ENCODE measurements at regions not wholly inside any gene's neighbourhood (a gene's known extent, or its start where the extent isn't known, plus 50 kb on each side); places are given as distances from the start of the nearest gene placed in this dataset.
A peak's percentile ranks its signal among the peaks of the same experiment; 100 is the strongest.

DNA sequence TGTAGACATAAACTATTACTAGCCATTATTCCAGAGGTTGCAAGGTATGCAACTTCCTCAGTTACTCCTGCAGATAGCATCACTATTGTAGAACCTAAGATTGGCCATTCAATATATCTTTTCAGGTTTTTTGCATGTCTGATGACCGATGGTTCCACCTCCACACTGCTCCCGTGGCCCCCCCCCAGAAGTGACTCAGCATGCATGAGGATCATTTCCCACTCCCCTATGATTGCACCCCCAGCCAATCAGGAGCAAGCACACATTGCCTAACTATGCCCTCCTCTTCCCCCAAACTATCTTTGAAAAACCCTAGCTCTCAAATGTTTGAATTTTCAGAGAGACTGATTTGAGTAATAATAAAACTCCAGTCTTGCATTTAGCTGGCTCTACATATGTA is 601.4 kb upstream of the TLE4 start:
- Histone ChIP-seq H2BK5ac (ENCODE audit: low read depth, low read length) (no peak overlapping the region), H3K79me2 (ENCODE audit: control insufficient read depth in 1 of 2, insufficient read depth in 2 of 2, low read length in 2 of 2) (no peaks in the 10 kb centered on the region), H3K36me3 (ENCODE audit: control insufficient read depth in 2 of 4, insufficient read depth in 4 of 4, low read length in 3 of 4) (no peaks in the 10 kb centered on the region), H3K27ac (ENCODE audit: low read depth, low read length) (no peak overlapping the region), H3K4me1 (replicated peaks in 1 of 4; ENCODE audit: control insufficient read depth in 3 of 4, insufficient read depth in 4 of 4, low read length in 3 of 4) (peaks cover 0 to 17% (median 10%) of the 10 kb centered on the region in 4 experiments; a peak in 4 of 7 replicates), H3K23me2 (ENCODE audit: low read depth, low read length) (no peaks in the 10 kb centered on the region; the same call in 1 of the 2 replicates), H2BK20ac (ENCODE audit: low read length) (peak overlapping the region; percentile 36; the same call in 1 of the 2 replicates), H3K79me1 (ENCODE audit: low read depth, low read length) (no peaks in the 10 kb centered on the region), H2BK15ac (ENCODE audit: low read length) (no peak overlapping the region), H3K4me3 (ENCODE audit: extremely low read depth in 1 of 4, insufficient read depth in 2 of 4, low read depth in 3 of 4, low read length in 4 of 4) (no peak overlapping the region), H2BK12ac (ENCODE audit: low read depth, low read length) (no peak overlapping the region), H3K23ac (ENCODE audit: insufficient read length) (no peak overlapping the region), H3K4me2 (ENCODE audit: insufficient read depth in 1 of 2, low read depth in 2 of 2, low read length in 2 of 2) (no peak overlapping the region), H3K56ac (replicated peaks; ENCODE audit: insufficient read length, low read depth, low read length) (no peak overlapping the region), H2BK120ac (replicated peaks; ENCODE audit: low read depth, low read length) (peak overlapping the region; percentile 60), H2AK5ac (ENCODE audit: low read depth, low read length) (no peak overlapping the region), H2AFZ (ENCODE audit: low read length) (no peak overlapping the region), H4K8ac (ENCODE audit: extremely low read depth, insufficient read depth, low read length) (no peak overlapping the region), H3K9ac (replicated peaks in 1 of 4; ENCODE audit: extremely low read depth in 1 of 4, low read depth in 3 of 4, low read length in 3 of 4) (no peak overlapping the region), H3K9me3 (ENCODE audit: insufficient read depth in 2 of 2, low read depth in 1 of 2, low read length in 1 of 2) (peaks cover 0 to 5% of the 10 kb centered on the region in 2 experiments; a peak in 1 of 4 replicates), H3K14ac (ENCODE audit: insufficient read length) (no peak overlapping the region), H4K20me1 (replicated peaks in 1 of 2; ENCODE audit: control insufficient read depth in 1 of 2, insufficient read depth in 2 of 2, low read length in 2 of 2) (no peaks in the 10 kb centered on the region), H3K4ac (replicated peaks; ENCODE audit: insufficient read length, low read depth, low read length) (no peak overlapping the region), H4K5ac (ENCODE audit: insufficient read length, low read depth, low read length) (no peak overlapping the region), H3K18ac (ENCODE audit: extremely low read depth, low read length) (no peak overlapping the region), H3K27me3 (replicated peaks in 1 of 4; ENCODE audit: control insufficient read depth in 3 of 4, extremely low read depth in 1 of 4, insufficient read depth in 3 of 4, low read length in 3 of 4) (no peaks in the 10 kb centered on the region), H4K91ac (replicated peaks; ENCODE audit: insufficient read length, low read length) (no peak overlapping the region)
- ChIA-PET POLR2A (ENCODE audit: partially characterized antibody) (no interaction called here), CTCF (ENCODE audit: partially characterized antibody) (interaction anchor here (0.9 to 1.3 kb wide), 2 partner anchors 10 to 12 kb away, joined by 4 to 5 read pairs; no protein-coding TSS in a partner anchor)
- FAIRE-seq = no peak
- 47% methylated on average over 2 of the region's 2 CpGs; no CpG with 5 or more reads in 1 of the 2 experiments for WGBS, 2 experiments (ENCODE audit: extremely low coverage in 1 of 2, insufficient coverage in 1 of 2, insufficient read length in 1 of 2, insufficient replicate concordance in 2 of 2, low coverage in 1 of 2, low lambda C conversion rate in 2 of 2, missing lambda C conversion rate in 1 of 2)
- DNase-seq (ENCODE audit: low read depth in 1 of 2, low spot score in 2 of 2) = no peak
- TF ChIP-seq BACH1 (IDR thresholded peaks at IDR 0.05; ENCODE audit: low read length) (0 out of 2 replicates have a peak, but pooled peaks have one; percentile 57), SIRT6 (IDR thresholded peaks at IDR 0.05; ENCODE audit: low read length) (no peak)
